GM12878 (cell line): ENCODE measurements at regions not wholly inside any gene's neighbourhood (a gene's known extent, or its start where the extent isn't known, plus 50 kb on each side); places are given as distances from the start of the nearest gene placed in this dataset.

Source experiments
- ATAC-seq: fragments of 200-7000 bp; cut with Tn5 transposase; 3 replicates; pipeline ENCODE4 v1.9.1; 2020; ENCODE audit warnings: mild to moderate bottlenecking, moderate library complexity
- BruUV-seq: library from RNA; stranded (reverse); fragments of 400-500 nt; replicated peaks from 2 replicates; lab custom pipeline; 2021; lab: Mats Ljungman, UMichigan
- CTCF ChIA-PET: fragments of 300-600 bp; sonication (Branson Sonifier 250); formaldehyde crosslinking; extraction: SDS; loops from one replicate; lab custom pipeline; 2021; ENCODE audit warnings: inconsistent platforms; lab: Yijun Ruan, JAX
- POLR2A ChIA-PET: fragments of 350-600 bp; formaldehyde crosslinking; extraction: SDS; loops from one replicate; lab custom pipeline; 2021; ENCODE audit warnings: inconsistent platforms; lab: Charles Lee
- RAD21 ChIA-PET: fragments of 300-600 bp; sonication (Branson Sonifier 250); formaldehyde crosslinking; loops from one replicate; lab custom pipeline; 2023; ENCODE audit warnings: antibody characterized with exemption; ENCODE audit not compliant: unreplicated experiment; lab: Charles Lee
- SMC1A ChIA-PET: fragments of 300-600 bp; sonication (Branson Sonifier 250); formaldehyde crosslinking; loops from one replicate; lab custom pipeline; 2023; ENCODE audit not compliant: unreplicated experiment, uncharacterized antibody; lab: Charles Lee
- DNase-seq: peaks from one replicate; pipeline ENCODE4 v3.0.0-alpha.2; 2011; ENCODE audit warnings: low read depth, low spot score
- FAIRE-seq: peaks from 3 replicates; lab custom pipeline; 2011; peaks lifted over from hg19 to GRCh38; lab: Jason Lieb, UNC
- H2AFZ ChIP-seq: 2 replicates; pipeline ENCODE4 v1.6.0; 2011; ENCODE audit warnings: low read depth, low read length, control low read depth; ENCODE audit not compliant: control insufficient read depth
- H3K27ac ChIP-seq: 2 replicates; pipeline ENCODE4 v1.5.1; 2011; ENCODE audit warnings: control low read depth; ENCODE audit not compliant: control insufficient read depth, insufficient read depth
- H3K27me3 ChIP-seq, 2 experiments: replicated peaks in 1 of 2; 2 replicates each; pipeline versions ENCODE4 v1.6.0 to v1.6.1; 2011; ENCODE audit warnings: low read length in 1 of 2; ENCODE audit not compliant: control insufficient read depth in 2 of 2, insufficient read depth in 2 of 2
- H3K36me3 ChIP-seq, 2 experiments: 2 replicates each; pipeline ENCODE4 v1.5.1; 2011; ENCODE audit warnings: low read length in 1 of 2; ENCODE audit not compliant: control insufficient read depth in 2 of 2, insufficient read depth in 2 of 2
- H3K4me1 ChIP-seq: 2 replicates; pipeline ENCODE4 v1.6.1; 2011; ENCODE audit warnings: mild to moderate bottlenecking, low read length, moderate library complexity, mixed read lengths; ENCODE audit not compliant: control insufficient read depth, insufficient read depth
- H3K4me2 ChIP-seq: 2 replicates; pipeline ENCODE4 v1.6.0; 2011; ENCODE audit warnings: control low read depth; ENCODE audit not compliant: control insufficient read depth, insufficient read depth
- H3K4me3 ChIP-seq: fragments of 200-600 bp; sonication (generic); 2 replicates; pipeline ENCODE4 v1.5.1; 2016
- H3K79me2 ChIP-seq: 2 replicates; pipeline ENCODE4 v1.6.0; 2011; ENCODE audit warnings: low read length; ENCODE audit not compliant: control insufficient read depth, insufficient read depth
- H3K9ac ChIP-seq: 2 replicates; pipeline ENCODE4 v1.8.0; 2011; ENCODE audit warnings: low read length, control low read depth, mixed read lengths; ENCODE audit not compliant: control insufficient read depth, insufficient read depth
- H3K9me3 ChIP-seq: replicated peaks from 3 replicates; pipeline ENCODE4 v1.5.1; 2011; ENCODE audit warnings: mild to moderate bottlenecking, low read length; ENCODE audit not compliant: control insufficient read depth, insufficient read depth
- H4K20me1 ChIP-seq: 2 replicates; pipeline ENCODE4 v1.6.0; 2011; ENCODE audit not compliant: control insufficient read depth, insufficient read depth
- BCL11A ChIP-seq: IDR thresholded peaks from 2 replicates; pipeline ENCODE4 v1.6.1; 2011; ENCODE audit warnings: low read depth, low read length
- BCLAF1 ChIP-seq: fragments of 450-650 bp; IDR thresholded peaks from 2 replicates; pipeline ENCODE4 v1.6.1; 2017; ENCODE audit warnings: antibody characterized with exemption, mild to moderate bottlenecking, moderate library complexity
- BHLHE40 ChIP-seq, 2 experiments: fragments of 450-650 bp in 1 of 2; IDR thresholded peaks; 2 replicates each; pipeline ENCODE4 v1.6.1; 2011 to 2017; ENCODE audit warnings: low read depth in 2 of 2, borderline replicate concordance in 1 of 2, improper control_type of control experiment in 1 of 2, low read length in 1 of 2, mild to moderate bottlenecking in 1 of 2
- CBFB ChIP-seq: IDR thresholded peaks from 2 replicates; pipeline ENCODE4 v1.6.1; 2016; ENCODE audit warnings: antibody characterized with exemption, low read depth
- CHD1 ChIP-seq: IDR thresholded peaks from 2 replicates; pipeline ENCODE4 v1.6.1; 2012; ENCODE audit warnings: low read depth, low read length, improper control_type of control experiment
- DPF2 ChIP-seq: fragments of 450-650 bp; IDR thresholded peaks from 2 replicates; pipeline ENCODE4 v1.6.1; 2017; ENCODE audit warnings: mild to moderate bottlenecking
- GATAD2B ChIP-seq: fragments of 450-650 bp; conservative IDR thresholded peaks from 2 replicates; pipeline ENCODE4 v1.6.1; 2017; ENCODE audit warnings: low read depth, mild to moderate bottlenecking, moderate library complexity
- JUND ChIP-seq: IDR thresholded peaks from 2 replicates; pipeline ENCODE4 v1.6.1; 2012; ENCODE audit warnings: low read depth, mild to moderate bottlenecking, low read length, improper control_type of control experiment, moderate library complexity
- KDM1A ChIP-seq: fragments of 200-600 bp; sonication (generic); IDR thresholded peaks from 2 replicates; pipeline ENCODE4 v1.6.1; 2016; ENCODE audit warnings: borderline replicate concordance
- MAX ChIP-seq: IDR thresholded peaks from 2 replicates; pipeline ENCODE4 v1.6.1; 2012; ENCODE audit warnings: low read depth, low read length, improper control_type of control experiment
- MYB ChIP-seq: fragments of 150-350 bp; IDR thresholded peaks from 2 replicates; pipeline ENCODE4 v1.6.1; 2014; ENCODE audit warnings: mild to moderate bottlenecking, low read depth, low read length, borderline replicate concordance
- NBN ChIP-seq: fragments of 450-650 bp; IDR thresholded peaks from 2 replicates; pipeline ENCODE4 v1.6.1; 2016
- NFXL1 ChIP-seq: fragments of 450-650 bp; IDR thresholded peaks from 2 replicates; pipeline ENCODE4 v1.6.1; 2017; ENCODE audit warnings: antibody characterized with exemption, mild to moderate bottlenecking, borderline replicate concordance
- RELA ChIP-seq: fragments of 450-650 bp; IDR thresholded peaks from 2 replicates; pipeline ENCODE4 v1.8.0; 2014; ENCODE audit warnings: borderline replicate concordance; ENCODE audit not compliant: partially characterized antibody
- RUNX3 ChIP-seq: IDR thresholded peaks from 2 replicates; pipeline ENCODE4 v1.6.1; 2012; ENCODE audit warnings: low read length, inconsistent platforms
- SIN3A ChIP-seq: IDR thresholded peaks from 2 replicates; pipeline ENCODE4 v1.6.1; 2012; ENCODE audit warnings: low read depth, low read length, improper control_type of control experiment
- SKIL ChIP-seq: fragments of 450-650 bp; IDR thresholded peaks from 2 replicates; pipeline ENCODE4 v1.6.1; 2017; ENCODE audit warnings: mild to moderate bottlenecking, low read depth, inconsistent platforms; ENCODE audit not compliant: poor library complexity, severe bottlenecking
- TAF1 ChIP-seq: IDR thresholded peaks from 2 replicates; pipeline ENCODE4 v1.6.1; 2011; ENCODE audit warnings: mild to moderate bottlenecking, low read depth, low read length, borderline replicate concordance
- WGBS: methylation state at CpG from one replicate; pipeline ENCODE4 v1.1.6; 2016; ENCODE audit warnings: low lambda C conversion rate; ENCODE audit not compliant: insufficient replicate concordance, insufficient coverage; ENCODE audit errors: missing lambda C conversion rate; 5-methylcytosine and 5-hydroxymethylcytosine counted together
- in situ Hi-C: fragments of 300-500 bp; cut with MboI; formaldehyde crosslinking; loops from 9 replicates; pipeline ENCODE4 v1.14.3; 2018; ENCODE audit warnings: mixed read lengths
- intact Hi-C: fragments of 100-400 bp; cut with micrococcal nuclease; formaldehyde crosslinking; loops from one replicate; pipeline ENCODE4 v1.14.2; 2022; ENCODE audit not compliant: unreplicated experiment

GRCh38 chr16:77558786-77559185, 124.0 kb upstream of the ADAMTS18 start:
- Histone ChIP-seq H3K9me3 (no peaks in the 10 kb centered on the region), H3K36me3 (no peaks in the 10 kb centered on the region), H3K4me3 (no peak overlapping the region), H3K79me2 (no peaks in the 10 kb centered on the region), H3K4me1 (no peaks in the 10 kb centered on the region), H2AFZ (no peak overlapping the region), H4K20me1 (no peaks in the 10 kb centered on the region), H3K9ac (no peak overlapping the region), H3K27ac (no peak overlapping the region), H3K4me2 (no peak overlapping the region), H3K27me3 (no peaks in the 10 kb centered on the region; a peak in 1 of 4 replicates)
- CTCF ChIA-PET, result no interaction called here
- ATAC-seq, result no peak
- POLR2A ChIA-PET, result interaction anchor here (0.6 kb wide), 1 partner anchor 750 kb away, joined by 3 read pairs; no protein-coding TSS in a partner anchor
- SMC1A ChIA-PET, result no interaction called here
- intact Hi-C loops (no loop called here), in situ Hi-C loops (no loop called here)
- no peak for TF ChIP-seq CBFB
- TF ChIP-seq NFXL1, result no peak
- no peak for TF ChIP-seq CHD1
- no peak for TF ChIP-seq KDM1A
- no peak for TF ChIP-seq BCL11A
- TF ChIP-seq MYB, result no peak
- TF ChIP-seq GATAD2B, result no peak
- TF ChIP-seq BHLHE40 (IDR thresholded peaks at IDR 0.05; ENCODE audit: borderline replicate concordance in 1 of 2, low read depth in 2 of 2, low read length in 1 of 2), result no peak
- no peak for TF ChIP-seq NBN
- no peak for TF ChIP-seq SIN3A
- TF ChIP-seq RELA, result no peak
- TF ChIP-seq MAX, result no peak
- no peak for TF ChIP-seq TAF1
- no peak for TF ChIP-seq SKIL
- no peak for TF ChIP-seq JUND
- no peak for TF ChIP-seq RUNX3
- TF ChIP-seq BCLAF1, result no peak
- TF ChIP-seq DPF2, result no peak
- no peak for FAIRE-seq
- 0% methylated on average over 2 of the region's 2 CpGs for WGBS
- RAD21 ChIA-PET, result no interaction called here
- DNase-seq, result no peak
- no TSS peak for BruUV-seq
